ENCODE measurements at regions not wholly inside any gene's neighbourhood (a gene's known extent, or its start where the extent isn't known, plus 50 kb on each side); places are given as distances from the start of the nearest gene placed in this dataset.

DNA sequence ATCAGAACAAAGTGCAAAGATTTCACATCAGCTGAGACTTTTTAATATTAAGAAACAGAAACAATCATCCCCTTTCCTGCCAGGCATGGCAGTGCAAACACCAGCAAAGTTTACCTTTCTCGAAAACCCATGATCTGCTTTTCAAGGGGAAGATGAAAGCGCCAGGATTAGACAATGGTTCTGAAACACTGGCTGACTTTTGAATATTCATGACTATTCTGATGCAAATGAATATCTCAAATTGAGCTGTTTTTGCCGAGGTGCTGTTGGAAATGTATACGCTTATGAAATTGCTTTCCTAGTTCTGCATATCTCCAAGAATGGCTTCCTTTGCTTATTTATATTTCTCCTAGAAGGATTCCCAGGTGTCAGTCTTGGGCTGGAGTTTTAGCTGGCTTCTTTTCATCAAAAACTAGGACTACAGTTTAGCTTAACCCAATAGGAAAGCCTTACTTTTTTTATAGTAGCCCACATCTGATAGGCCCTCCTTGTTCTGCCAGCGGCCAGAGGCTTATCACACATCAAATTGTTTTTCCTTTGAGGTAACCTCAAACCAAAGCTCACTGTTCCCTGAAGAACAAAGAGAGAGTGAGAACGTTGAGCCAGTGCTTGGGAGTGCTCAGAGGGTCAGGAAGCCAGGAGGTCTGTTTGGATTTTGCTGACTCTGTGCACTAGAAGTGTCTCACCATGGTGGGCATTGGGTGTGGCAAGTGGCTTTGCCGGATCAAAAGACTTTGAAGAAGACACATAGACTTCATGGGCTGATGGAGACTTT is 74.0 kb upstream of the PLCL2 start:
- Histone ChIP-seq H3K36me3 (no peaks in the 10 kb centered on the region), H3K4me3 (ENCODE audit: low read depth, low read length) (no peak overlapping the region), H3K9me3 (no peaks in the 10 kb centered on the region), H3K4me1 (no peaks in the 10 kb centered on the region), H3K27me3 (no peaks in the 10 kb centered on the region)
- no peak for DNase-seq
- TF ChIP-seq, protein P1, sequence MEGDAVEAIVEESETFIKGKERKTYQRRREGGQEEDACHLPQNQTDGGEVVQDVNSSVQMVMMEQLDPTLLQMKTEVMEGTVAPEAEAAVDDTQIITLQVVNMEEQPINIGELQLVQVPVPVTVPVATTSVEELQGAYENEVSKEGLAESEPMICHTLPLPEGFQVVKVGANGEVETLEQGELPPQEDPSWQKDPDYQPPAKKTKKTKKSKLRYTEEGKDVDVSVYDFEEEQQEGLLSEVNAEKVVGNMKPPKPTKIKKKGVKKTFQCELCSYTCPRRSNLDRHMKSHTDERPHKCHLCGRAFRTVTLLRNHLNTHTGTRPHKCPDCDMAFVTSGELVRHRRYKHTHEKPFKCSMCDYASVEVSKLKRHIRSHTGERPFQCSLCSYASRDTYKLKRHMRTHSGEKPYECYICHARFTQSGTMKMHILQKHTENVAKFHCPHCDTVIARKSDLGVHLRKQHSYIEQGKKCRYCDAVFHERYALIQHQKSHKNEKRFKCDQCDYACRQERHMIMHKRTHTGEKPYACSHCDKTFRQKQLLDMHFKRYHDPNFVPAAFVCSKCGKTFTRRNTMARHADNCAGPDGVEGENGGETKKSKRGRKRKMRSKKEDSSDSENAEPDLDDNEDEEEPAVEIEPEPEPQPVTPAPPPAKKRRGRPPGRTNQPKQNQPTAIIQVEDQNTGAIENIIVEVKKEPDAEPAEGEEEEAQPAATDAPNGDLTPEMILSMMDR (IDR thresholded peaks at IDR 0.05; ENCODE audit: low read depth, low read length), result no peak

- TF ChIP-seq, protein P1 (IDR thresholded peaks at IDR 0.05; ENCODE audit: low read depth, low read length), result no peak
- H3K4me3 ChIP-seq (ENCODE audit: low read depth, low read length), result no peak overlapping the region
- H3K36me3 ChIP-seq, result no peaks in the 10 kb centered on the region
- H3K27me3 ChIP-seq, result no peaks in the 10 kb centered on the region
- no peak for DNase-seq
- H3K9me3 ChIP-seq, result no peaks in the 10 kb centered on the region
- no peaks in the 10 kb centered on the region for H3K4me1 ChIP-seq
Measured at GRCh38 chr3:16811950-16812349, 72.8 kb upstream of the PLCL2 start.

DNA sequence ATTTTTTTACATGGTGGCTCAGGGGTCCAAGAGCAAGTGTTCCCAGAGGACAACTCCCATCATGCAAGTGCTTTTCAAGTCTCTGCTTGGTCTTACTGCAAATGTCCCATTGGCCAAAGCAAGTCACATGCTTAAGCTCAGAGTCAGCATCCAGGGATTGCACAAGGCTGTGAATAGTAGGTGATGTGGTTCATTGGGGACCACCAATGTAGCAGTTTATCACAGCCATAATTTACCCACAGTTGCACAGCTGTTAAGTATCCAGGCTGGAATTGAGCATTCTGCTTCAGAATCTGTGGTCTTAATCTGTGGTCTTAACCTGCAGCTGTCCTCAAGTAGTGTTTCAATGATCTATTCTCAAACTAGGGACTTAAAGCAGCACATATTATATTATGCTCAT is 71.4 kb upstream of the PLCL2 start:
- Histone ChIP-seq H3K4me3 (ENCODE audit: low read depth, low read length) (no peak overlapping the region), H3K27me3 (no peaks in the 10 kb centered on the region), H3K9me3 (no peaks in the 10 kb centered on the region), H3K4me1 (no peaks in the 10 kb centered on the region), H3K36me3 (no peaks in the 10 kb centered on the region)
- TF ChIP-seq, protein P1 (IDR thresholded peaks at IDR 0.05; ENCODE audit: low read depth, low read length), result no peak
- no peak for DNase-seq

GRCh38 chr3:16816048-16816780 is 68.5 kb upstream of the PLCL2 start:
- Histone ChIP-seq H3K36me3 (no peaks in the 10 kb centered on the region), H3K4me3 (ENCODE audit: low read depth, low read length) (no peak overlapping the region), H3K9me3 (no peaks in the 10 kb centered on the region), H3K4me1 (no peaks in the 10 kb centered on the region), H3K27me3 (no peaks in the 10 kb centered on the region)
- DNase-seq, result no peak
- TF ChIP-seq, protein P1 (IDR thresholded peaks at IDR 0.05; ENCODE audit: low read depth, low read length), result no peak

DNA sequence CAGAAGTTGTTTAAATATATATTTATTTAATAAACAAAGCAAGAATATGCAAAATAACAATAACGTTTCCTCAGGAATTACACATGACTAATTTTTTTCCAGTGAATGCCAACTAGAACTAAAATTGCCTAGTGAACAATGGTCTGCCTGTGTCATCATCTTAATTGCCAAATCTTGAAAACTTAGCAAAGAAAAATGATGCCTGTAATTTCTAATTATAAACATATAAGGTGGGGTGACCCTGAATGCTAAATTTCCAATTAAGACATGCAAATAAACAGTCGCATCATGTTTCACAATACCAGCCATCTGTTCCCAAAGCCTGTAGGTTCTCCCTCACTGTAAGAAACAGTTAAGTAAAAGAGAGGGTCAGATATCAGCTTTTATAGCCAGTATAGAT is 67.6 kb upstream of the PLCL2 start:
- H3K4me1 ChIP-seq, result no peaks in the 10 kb centered on the region
- TF ChIP-seq, protein P1 (IDR thresholded peaks at IDR 0.05; ENCODE audit: low read depth, low read length), result no peak
- no peaks in the 10 kb centered on the region for H3K36me3 ChIP-seq
- H3K9me3 ChIP-seq, result no peaks in the 10 kb centered on the region
- no peaks in the 10 kb centered on the region for H3K27me3 ChIP-seq
- H3K4me3 ChIP-seq (ENCODE audit: low read depth, low read length), result no peak overlapping the region
- no peak for DNase-seq

GRCh38 chr3:16818194-16818593 is 66.6 kb upstream of the PLCL2 start:
- Histone ChIP-seq H3K9me3 (no peaks in the 10 kb centered on the region), H3K4me3 (ENCODE audit: low read depth, low read length) (no peak overlapping the region), H3K27me3 (no peaks in the 10 kb centered on the region), H3K4me1 (no peaks in the 10 kb centered on the region), H3K36me3 (no peaks in the 10 kb centered on the region)
- DNase-seq, result no peak
- TF ChIP-seq, protein P1 (IDR thresholded peaks at IDR 0.05; ENCODE audit: low read depth, low read length), result no peak

Measured in BE2C (cell line).